Mucosa of stomach (tissue), 1 donor: ENCODE measurements at regions not wholly inside any gene's neighbourhood (a gene's known extent, or its start where the extent isn't known, plus 50 kb on each side); places are given as distances from the start of the nearest gene placed in this dataset.
"Not testable (repeated sequence)": the region's sequence is repeated elsewhere in the genome, so short reads cannot be mapped to it uniquely, and the experiment has no call there.

Source experiments
- H3K27me3 ChIP-seq: one replicate; pipeline ENCODE4 v1.7.0; 2013; ENCODE audit warnings: mild to moderate bottlenecking, low read length; ENCODE audit not compliant: control insufficient read depth, insufficient read depth
- H3K36me3 ChIP-seq: one replicate; pipeline ENCODE4 v1.7.0; 2013; ENCODE audit warnings: low read length; ENCODE audit not compliant: control insufficient read depth, insufficient read depth
- H3K4me1 ChIP-seq: one replicate; pipeline ENCODE4 v1.7.0; 2013; ENCODE audit warnings: mild to moderate bottlenecking, low read length; ENCODE audit not compliant: control insufficient read depth, insufficient read depth
- H3K4me3 ChIP-seq: one replicate; pipeline ENCODE4 v1.7.0; 2013; ENCODE audit warnings: low read length
- H3K9ac ChIP-seq: one replicate; pipeline ENCODE4 v1.7.0; 2013; ENCODE audit warnings: mild to moderate bottlenecking, low read length, moderate library complexity
- H3K9me3 ChIP-seq: one replicate; pipeline ENCODE4 v1.7.0; 2013; ENCODE audit warnings: mild to moderate bottlenecking, low read length, moderate library complexity; ENCODE audit not compliant: control insufficient read depth
- donor health status: Pancreatic carcinoma.

GRCh38 chr10:10043083-10043482, 974.6 kb upstream of the CELF2 start:
- H3K9ac ChIP-seq, result no peak overlapping the region
- no peaks in the 10 kb centered on the region for H3K4me1 ChIP-seq
- no peaks in the 10 kb centered on the region for H3K36me3 ChIP-seq
- H3K4me3 ChIP-seq, result no peak overlapping the region
- no peaks in the 10 kb centered on the region for H3K9me3 ChIP-seq
- H3K27me3 ChIP-seq, result no peaks in the 10 kb centered on the region

- H3K4me3 ChIP-seq, result no peak overlapping the region
- H3K36me3 ChIP-seq, result no peaks in the 10 kb centered on the region
- no peaks in the 10 kb centered on the region for H3K4me1 ChIP-seq
- no peak overlapping the region for H3K9ac ChIP-seq
- no peaks in the 10 kb centered on the region for H3K9me3 ChIP-seq
- H3K27me3 ChIP-seq, result no peaks in the 10 kb centered on the region
Measured at GRCh38 chr10:10044922-10045764, 972.5 kb upstream of the CELF2 start.

GRCh38 chr10:10045765-10046028, 972.0 kb upstream of the CELF2 start:
- Histone ChIP-seq H3K4me1 (no peaks in the 10 kb centered on the region), H3K36me3 (no peaks in the 10 kb centered on the region), H3K9me3 (no peaks in the 10 kb centered on the region), H3K9ac (no peak overlapping the region), H3K4me3 (no peak overlapping the region), H3K27me3 (no peaks in the 10 kb centered on the region)

GRCh38 chr10:10047426-10047825, 970.2 kb upstream of the CELF2 start:
- H3K36me3 ChIP-seq, result no peaks in the 10 kb centered on the region
- no peaks in the 10 kb centered on the region for H3K27me3 ChIP-seq
- H3K4me3 ChIP-seq, result no peak overlapping the region
- H3K9ac ChIP-seq, result no peak overlapping the region
- no peaks in the 10 kb centered on the region for H3K4me1 ChIP-seq
- no peaks in the 10 kb centered on the region for H3K9me3 ChIP-seq

GRCh38 chr10:10053051-10053450, 964.6 kb upstream of the CELF2 start:
- Histone ChIP-seq H3K36me3 (no peaks in the 10 kb centered on the region), H3K27me3 (no peaks in the 10 kb centered on the region), H3K4me1 (no peaks in the 10 kb centered on the region), H3K4me3 (no peak overlapping the region), H3K9me3 (no peaks in the 10 kb centered on the region), H3K9ac (no peak overlapping the region)

- no peaks in the 10 kb centered on the region for H3K4me1 ChIP-seq
- H3K4me3 ChIP-seq, result no peak overlapping the region
- H3K9ac ChIP-seq, result no peak overlapping the region
Measured at GRCh38 chr10:10054466-10054865, 963.2 kb upstream of the CELF2 start.

GRCh38 chr10:10055656-10056442, 961.8 kb upstream of the CELF2 start:
- Histone ChIP-seq H3K4me3 (no peak overlapping the region), H3K9ac (no peak overlapping the region), H3K27me3 (no peaks in the 10 kb centered on the region), H3K9me3 (no peaks in the 10 kb centered on the region), H3K4me1 (no peaks in the 10 kb centered on the region), H3K36me3 (no peaks in the 10 kb centered on the region)

More at GRCh38 chr10:10054466-10054865, 963.2 kb upstream of the CELF2 start:
- H3K27me3 ChIP-seq, result no peaks in the 10 kb centered on the region
- no peaks in the 10 kb centered on the region for H3K9me3 ChIP-seq
- no peaks in the 10 kb centered on the region for H3K36me3 ChIP-seq

- no peaks in the 10 kb centered on the region for H3K36me3 ChIP-seq
- no peak overlapping the region for H3K9ac ChIP-seq
- H3K4me3 ChIP-seq, result no peak overlapping the region
- H3K27me3 ChIP-seq, result no peaks in the 10 kb centered on the region
- H3K4me1 ChIP-seq, result no peaks in the 10 kb centered on the region
- no peaks in the 10 kb centered on the region for H3K9me3 ChIP-seq
Measured at GRCh38 chr10:10056961-10057360, 960.7 kb upstream of the CELF2 start.

- H3K9ac ChIP-seq, result no peak overlapping the region
- no peaks in the 10 kb centered on the region for H3K27me3 ChIP-seq
- no peaks in the 10 kb centered on the region for H3K9me3 ChIP-seq
- no peaks in the 10 kb centered on the region for H3K4me1 ChIP-seq
- no peak overlapping the region for H3K4me3 ChIP-seq
- H3K36me3 ChIP-seq, result no peaks in the 10 kb centered on the region
Measured at GRCh38 chr10:10067644-10068043, 950.0 kb upstream of the CELF2 start.

GRCh38 chr10:10074847-10075246, 942.8 kb upstream of the CELF2 start:
- H3K9ac ChIP-seq, H3K4me3 ChIP-seq, H3K27me3 ChIP-seq, H3K4me1 ChIP-seq, H3K9me3 ChIP-seq, H3K36me3 ChIP-seq: not testable (repeated sequence)

- no peak overlapping the region for H3K4me3 ChIP-seq
- H3K9me3 ChIP-seq, result no peaks in the 10 kb centered on the region
- no peaks in the 10 kb centered on the region for H3K27me3 ChIP-seq
- H3K36me3 ChIP-seq, result no peaks in the 10 kb centered on the region
- H3K4me1 ChIP-seq, result no peaks in the 10 kb centered on the region
- no peak overlapping the region for H3K9ac ChIP-seq
Measured at GRCh38 chr10:10078446-10078845, 939.2 kb upstream of the CELF2 start.

GRCh38 chr10:10092581-10092980, 925.1 kb upstream of the CELF2 start:
- no peak overlapping the region for H3K4me3 ChIP-seq
- H3K9ac ChIP-seq, result no peak overlapping the region
- H3K27me3 ChIP-seq, result no peaks in the 10 kb centered on the region
- no peaks in the 10 kb centered on the region for H3K9me3 ChIP-seq
- peaks cover 5% of the 10 kb centered on the region for H3K4me1 ChIP-seq
- H3K36me3 ChIP-seq, result no peaks in the 10 kb centered on the region
